ENCODE measurements at regions not wholly inside any gene's neighbourhood (a gene's known extent, or its start where the extent isn't known, plus 50 kb on each side); places are given as distances from the start of the nearest gene placed in this dataset.

- no peak overlapping the region for H3K14ac ChIP-seq (replicated peaks; ENCODE audit: low read depth, low read length)
- TF ChIP-seq CEBPB (IDR thresholded peaks at IDR 0.05; ENCODE audit: low read depth, low read length): no peak
- no peak for TF ChIP-seq CHD1 (IDR thresholded peaks at IDR 0.05; ENCODE audit: low read depth, low read length)
- TF ChIP-seq BHLHE40 (IDR thresholded peaks at IDR 0.05; ENCODE audit: low read depth, low read length): no peak
- TF ChIP-seq MXI1 (IDR thresholded peaks at IDR 0.05; ENCODE audit: borderline replicate concordance, low read depth, low read length): no peak
- no peak for TF ChIP-seq MAFK (IDR thresholded peaks at IDR 0.05; ENCODE audit: low read depth, low read length)
- no peak for TF ChIP-seq FOS (IDR thresholded peaks at IDR 0.05; ENCODE audit: low read depth, low read length)
- TF ChIP-seq USF2 (IDR thresholded peaks at IDR 0.05; ENCODE audit: low read depth, low read length): no peak
- no peak for TF ChIP-seq RFX5 (IDR thresholded peaks at IDR 0.05; ENCODE audit: low read depth, low read length)
- no peak for TF ChIP-seq RCOR1 (IDR thresholded peaks at IDR 0.05; ENCODE audit: insufficient replicate concordance, low read length)
- no peak for TF ChIP-seq RAD21 (IDR thresholded peaks at IDR 0.05; ENCODE audit: low read length)
- no peak for TF ChIP-seq NFE2L2 (IDR thresholded peaks at IDR 0.05; ENCODE audit: low read depth, low read length)
- no peaks in the 10 kb centered on the region for H4K20me1 ChIP-seq (ENCODE audit: insufficient read depth, low read length)
- H3K27ac ChIP-seq (ENCODE audit: insufficient read depth, low read length): no peak overlapping the region
- no peaks in the 10 kb centered on the region for H3K36me3 ChIP-seq (ENCODE audit: control insufficient read depth, insufficient read depth, low read length)
- no CpG with 5 or more reads among the region's 5 CpGs for WGBS, 2 experiments (ENCODE audit: extremely low coverage in 2 of 2, insufficient read length in 1 of 2)
- H3K9ac ChIP-seq (ENCODE audit: low read depth, low read length): no peak overlapping the region
- ChIA-PET CTCF (no interaction called here), POLR2A (ENCODE audit: unreplicated experiment) (no interaction called here)
- no peak overlapping the region for H3K4me3 ChIP-seq (ENCODE audit: insufficient read depth, low read depth, low read length)
- H3K56ac ChIP-seq (ENCODE audit: extremely low read depth, insufficient read depth, low read length): no peak overlapping the region
- H2BK120ac ChIP-seq (ENCODE audit: low read depth, low read length): no peak overlapping the region
- H3K18ac ChIP-seq (ENCODE audit: low read depth, low read length): no peak overlapping the region
- H2AK9ac ChIP-seq (replicated peaks; ENCODE audit: low read depth, low read length, poor library complexity): no peak overlapping the region
- no peak overlapping the region for H2BK15ac ChIP-seq (ENCODE audit: low read depth, low read length)
- intact Hi-C loops (cut with micrococcal nuclease) (no loop called here), dilution Hi-C loops (cut with HindIII; ENCODE audit: low sequenced_read_pairs, unreplicated experiment) (no loop called here), in situ Hi-C loops (cut with MboI; ENCODE audit: low sequenced_read_pairs) (no loop called here)
- H4K91ac ChIP-seq (ENCODE audit: insufficient read depth, low read depth, low read length): no peak overlapping the region
- H2AFZ ChIP-seq (replicated peaks; ENCODE audit: low read length, poor library complexity): no peak overlapping the region
- no peaks in the 10 kb centered on the region for H3K9me1 ChIP-seq (ENCODE audit: insufficient read depth, low read length)
- H3K4me2 ChIP-seq (ENCODE audit: low read depth, low read length): no peak overlapping the region
- H3K9me3 ChIP-seq (ENCODE audit: control insufficient read depth, insufficient read depth, low read length): peaks cover 4% of the 10 kb centered on the region; the same call in 1 of the 2 replicates
- no peak overlapping the region for H3K4ac ChIP-seq (ENCODE audit: low read depth, low read length)
- no peaks in the 10 kb centered on the region for H3K4me1 ChIP-seq (ENCODE audit: control insufficient read depth, insufficient read depth, low read length)
- H2BK5ac ChIP-seq (ENCODE audit: low read depth, low read length, poor library complexity, severe bottlenecking): no peak overlapping the region
- no peak overlapping the region for H4K5ac ChIP-seq (ENCODE audit: low read depth, low read length)
- H3K27me3 ChIP-seq (ENCODE audit: control insufficient read depth, insufficient read depth, low read length): no peaks in the 10 kb centered on the region
- H3K23ac ChIP-seq (ENCODE audit: low read depth, low read length): no peak overlapping the region
- H3K79me1 ChIP-seq (ENCODE audit: low read depth in 1 of 2, low read length in 2 of 2): no peaks in the 10 kb centered on the region
- H2AK5ac ChIP-seq (ENCODE audit: low read depth, low read length): no peak overlapping the region
- ATAC-seq (ENCODE audit: low read depth) (no peak), DNase-seq (no peak)
- no peak overlapping the region for H2BK20ac ChIP-seq (ENCODE audit: low read depth, low read length)
- BruUV-seq (replicated peaks): no TSS peak
- H4K8ac ChIP-seq (ENCODE audit: low read depth in 2 of 2, low read length in 2 of 2): no peak overlapping the region
Measured at GRCh38 chr15:46778876-46779275, 938.4 kb upstream of the SEMA6D start.

All from IMR-90 (cell line).